ENCODE measurements at regions not wholly inside any gene's neighbourhood (a gene's known extent, or its start where the extent isn't known, plus 50 kb on each side); places are given as distances from the start of the nearest gene placed in this dataset.

DNA sequence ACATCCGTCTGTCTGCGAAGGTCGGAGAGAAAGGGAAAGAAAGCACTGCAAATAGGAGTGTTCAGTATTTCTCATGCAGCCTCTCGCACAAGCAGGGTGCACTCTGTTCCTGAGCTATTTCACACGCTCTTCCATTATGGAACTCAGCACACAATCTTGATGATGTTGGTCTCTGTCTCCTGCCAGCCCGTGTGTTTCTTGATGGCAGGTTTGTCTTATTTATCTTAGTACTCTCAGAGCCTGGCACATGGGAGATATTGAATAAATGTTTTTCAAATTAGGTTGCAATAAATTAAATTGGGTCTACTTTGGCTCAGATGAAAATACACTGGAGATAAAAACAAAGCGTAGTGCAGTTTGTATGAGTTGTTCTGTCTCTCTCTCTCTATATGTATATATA lies 134.9 kb upstream of the ETS2 start:
- no peaks in the 10 kb centered on the region for H3K9me3 ChIP-seq (replicated peaks; ENCODE audit: control insufficient read depth, insufficient read depth, low read length)
- no peak for DNase-seq (ENCODE audit: low read depth, low spot score)
- ATAC-seq, result no peak
- no peaks in the 10 kb centered on the region for H3K79me2 ChIP-seq (ENCODE audit: control insufficient read depth, insufficient read depth, low read length)
- no peaks in the 10 kb centered on the region; a peak in 1 of 4 replicates for H3K27me3 ChIP-seq (replicated peaks in 1 of 2; ENCODE audit: control insufficient read depth in 2 of 2, insufficient read depth in 2 of 2, low read length in 1 of 2)
- ChIA-PET POLR2A (no interaction called here), CTCF (interaction anchor here (0.7 to 1.0 kb wide), 3 partner anchors 11 to 367 kb away, joined by 3 read pairs; no protein-coding TSS in a partner anchor), SMC1A (ENCODE audit: uncharacterized antibody, unreplicated experiment) (no interaction called here), RAD21 (ENCODE audit: unreplicated experiment) (no interaction called here)
- H3K4me2 ChIP-seq (ENCODE audit: control insufficient read depth, insufficient read depth), result no peak overlapping the region
- H3K9ac ChIP-seq (ENCODE audit: control insufficient read depth, insufficient read depth, low read length), result no peak overlapping the region
- FAIRE-seq, result no peak
- no peaks in the 10 kb centered on the region for H3K36me3 ChIP-seq (ENCODE audit: control insufficient read depth in 2 of 2, insufficient read depth in 2 of 2, low read length in 1 of 2)
- H3K4me1 ChIP-seq (ENCODE audit: control insufficient read depth, insufficient read depth, low read length), result no peaks in the 10 kb centered on the region
- WGBS (ENCODE audit: insufficient coverage, insufficient replicate concordance, low lambda C conversion rate, missing lambda C conversion rate), result 48% methylated on average over 7 of the region's 7 CpGs
- TF ChIP-seq BACH1 (IDR thresholded peaks at IDR 0.05; ENCODE audit: borderline replicate concordance) (no peak), LARP7 (IDR thresholded peaks at IDR 0.05) (no peak), CBX5 (IDR thresholded peaks at IDR 0.05; ENCODE audit: low read depth) (no peak), GATAD2B (conservative IDR thresholded peaks at IDR 0.05; ENCODE audit: low read depth) (no peak)
- TF ChIP-seq, protein P1, sequence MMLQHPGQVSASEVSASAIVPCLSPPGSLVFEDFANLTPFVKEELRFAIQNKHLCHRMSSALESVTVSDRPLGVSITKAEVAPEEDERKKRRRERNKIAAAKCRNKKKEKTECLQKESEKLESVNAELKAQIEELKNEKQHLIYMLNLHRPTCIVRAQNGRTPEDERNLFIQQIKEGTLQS (IDR thresholded peaks at IDR 0.05; ENCODE audit: borderline replicate concordance, extremely low read depth, low read depth, low read length), result no peak
- no peak overlapping the region for H3K27ac ChIP-seq (ENCODE audit: control insufficient read depth, insufficient read depth)
- intact Hi-C loops (cut with micrococcal nuclease; ENCODE audit: unreplicated experiment) (no loop called here), in situ Hi-C loops (cut with MboI) (no loop called here)
- BruUV-seq (replicated peaks), result no TSS peak
- no peaks in the 10 kb centered on the region for H4K20me1 ChIP-seq (ENCODE audit: control insufficient read depth, insufficient read depth)
- H2AFZ ChIP-seq (ENCODE audit: control insufficient read depth, low read depth, low read length), result no peak overlapping the region
- H3K4me3 ChIP-seq, result no peak overlapping the region

DNA sequence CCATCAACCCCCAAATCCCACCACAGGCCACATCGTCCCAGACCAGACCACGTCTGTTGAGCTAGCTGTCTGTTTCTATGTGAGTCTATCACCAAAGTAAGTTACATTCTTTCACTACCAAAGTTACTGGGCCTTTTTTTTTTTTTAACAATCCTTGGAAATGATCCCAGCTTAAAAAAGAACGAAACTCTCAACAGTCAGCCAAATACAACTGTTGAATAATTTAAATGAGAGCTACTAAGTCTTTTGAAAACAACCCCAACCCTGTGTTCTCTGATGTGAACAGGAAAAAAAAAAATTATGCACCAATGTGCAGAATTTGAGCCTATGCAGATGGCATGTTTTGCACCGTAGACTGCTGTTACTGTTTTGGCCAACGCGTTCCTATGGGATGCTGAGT lies 134.0 kb upstream of the ETS2 start:
- Histone ChIP-seq H3K36me3 (ENCODE audit: control insufficient read depth in 2 of 2, insufficient read depth in 2 of 2, low read length in 1 of 2) (no peaks in the 10 kb centered on the region), H3K4me3 (no peak overlapping the region), H3K4me1 (ENCODE audit: control insufficient read depth, insufficient read depth, low read length) (no peaks in the 10 kb centered on the region), H3K27me3 (replicated peaks in 1 of 2; ENCODE audit: control insufficient read depth in 2 of 2, insufficient read depth in 2 of 2, low read length in 1 of 2) (no peaks in the 10 kb centered on the region; a peak in 1 of 4 replicates), H3K9me3 (replicated peaks; ENCODE audit: control insufficient read depth, insufficient read depth, low read length) (no peaks in the 10 kb centered on the region), H3K9ac (ENCODE audit: control insufficient read depth, insufficient read depth, low read length) (no peak overlapping the region), H3K27ac (ENCODE audit: control insufficient read depth, insufficient read depth) (no peak overlapping the region), H2AFZ (ENCODE audit: control insufficient read depth, low read depth, low read length) (no peak overlapping the region), H3K79me2 (ENCODE audit: control insufficient read depth, insufficient read depth, low read length) (no peaks in the 10 kb centered on the region), H3K4me2 (ENCODE audit: control insufficient read depth, insufficient read depth) (no peak overlapping the region), H4K20me1 (ENCODE audit: control insufficient read depth, insufficient read depth) (no peaks in the 10 kb centered on the region)
- intact Hi-C loops (cut with micrococcal nuclease; ENCODE audit: unreplicated experiment) (no loop called here), in situ Hi-C loops (cut with MboI) (no loop called here)
- BruUV-seq (replicated peaks), result no TSS peak
- ChIA-PET CTCF (no interaction called here), SMC1A (ENCODE audit: uncharacterized antibody, unreplicated experiment) (no interaction called here), RAD21 (ENCODE audit: unreplicated experiment) (interaction anchor here (0.7 kb wide), 1 partner anchor 96 kb away, joined by 3 read pairs; no protein-coding TSS in a partner anchor), POLR2A (no interaction called here)
- FAIRE-seq (no peak), DNase-seq (ENCODE audit: low read depth, low spot score) (no peak), ATAC-seq (no peak)
- WGBS (ENCODE audit: insufficient coverage, insufficient replicate concordance, low lambda C conversion rate, missing lambda C conversion rate), result 51% methylated on average over 6 of the region's 6 CpGs
- TF ChIP-seq CHD4 (IDR thresholded peaks at IDR 0.05), result no peak
